GM12878 (cell line): ENCODE measurements at regions not wholly inside any gene's neighbourhood (a gene's known extent, or its start where the extent isn't known, plus 50 kb on each side); places are given as distances from the start of the nearest gene placed in this dataset.

ENCODE experiments used
- BCL11A ChIP-seq: IDR thresholded peaks from 2 replicates; pipeline ENCODE4 v1.6.1; 2011; ENCODE audit warnings: low read depth, low read length
- CBFB ChIP-seq: IDR thresholded peaks from 2 replicates; pipeline ENCODE4 v1.6.1; 2016; ENCODE audit warnings: antibody characterized with exemption, low read depth
- ETV6 ChIP-seq, 2 experiments: fragments of 450-650 bp in 1 of 2; IDR thresholded peaks in 1 of 2; conservative IDR thresholded peaks in 1 of 2; 2 replicates each; pipeline ENCODE4 v1.6.1; 2014; ENCODE audit warnings: antibody characterized with exemption in 1 of 2, borderline replicate concordance in 1 of 2, low read depth in 1 of 2, mild to moderate bottlenecking in 1 of 2, moderate library complexity in 1 of 2
- POLR2A ChIP-seq: IDR thresholded peaks from 2 replicates; pipeline ENCODE4 v1.6.1; 2011; ENCODE audit warnings: low read depth, mild to moderate bottlenecking, low read length
- SUZ12 ChIP-seq: fragments of 200-600 bp; sonication (generic); IDR thresholded peaks from one replicate; pipeline ENCODE4 v1.6.1; 2018; ENCODE audit warnings: antibody characterized with exemption, mild to moderate bottlenecking; ENCODE audit not compliant: unreplicated experiment
- TARDBP ChIP-seq: IDR thresholded peaks from 2 replicates; pipeline ENCODE4 v1.6.1; 2016; ENCODE audit warnings: borderline replicate concordance
- ZNF207 ChIP-seq: fragments of 450-650 bp; IDR thresholded peaks from 2 replicates; pipeline ENCODE4 v1.6.1; 2014; ENCODE audit warnings: antibody characterized with exemption, mild to moderate bottlenecking, borderline replicate concordance
- ZSCAN29 ChIP-seq: fragments of 450-650 bp; IDR thresholded peaks from 2 replicates; pipeline ENCODE4 v1.6.1; 2017; ENCODE audit warnings: mild to moderate bottlenecking, moderate library complexity
- TF ChIP-seq, protein P1 (sequence below): IDR thresholded peaks from 2 replicates; pipeline ENCODE4 v1.6.1; 2012; ENCODE audit warnings: improper control_type of control experiment, low read depth, low read length; ENCODE audit not compliant: insufficient replicate concordance
- TF ChIP-seq, protein P2 (sequence below), 3 experiments: IDR thresholded peaks in 2 of 3; conservative IDR thresholded peaks in 1 of 3; 2 replicates each; pipeline ENCODE4 v1.5.1; 2011; ENCODE audit warnings: low read depth in 3 of 3, low read length in 3 of 3, mild to moderate bottlenecking in 3 of 3, control low read depth in 2 of 3, moderate library complexity in 2 of 3, inconsistent platforms in 1 of 3, mixed read lengths in 1 of 3; ENCODE audit not compliant: control insufficient read depth in 2 of 3, insufficient read depth in 1 of 3; ENCODE audit errors: extremely low read depth in 1 of 3
- TF ChIP-seq, protein P3 (sequence below): fragments of 450-650 bp; IDR thresholded peaks from 2 replicates; pipeline ENCODE4 v1.6.1; 2017; ENCODE audit warnings: mild to moderate bottlenecking
- TF ChIP-seq, protein P4 (sequence below): IDR thresholded peaks from 2 replicates; pipeline ENCODE4 v1.6.1; 2012; ENCODE audit warnings: low read depth, low read length, improper control_type of control experiment

DNA sequence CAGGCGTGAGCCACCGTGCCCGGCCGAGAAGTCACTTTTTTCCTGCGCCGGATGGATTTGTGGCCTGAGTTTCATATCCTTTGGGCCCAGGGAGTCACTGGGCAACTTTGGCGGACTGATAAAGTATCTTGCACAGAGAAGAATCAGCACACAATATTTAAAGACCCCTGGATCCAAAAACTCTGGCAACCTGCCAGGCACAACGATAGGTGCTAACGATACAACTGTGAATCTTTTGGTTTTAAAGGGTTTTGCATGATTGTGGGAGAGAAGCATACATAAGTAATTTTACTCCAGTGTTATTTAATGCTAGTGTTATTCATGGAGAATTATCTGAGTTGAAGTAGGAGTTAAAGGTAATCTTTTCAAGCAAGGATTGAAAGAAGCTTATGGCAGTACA lies 85.3 kb downstream of the TAF11L14 start:
- TF ChIP-seq, protein P1, sequence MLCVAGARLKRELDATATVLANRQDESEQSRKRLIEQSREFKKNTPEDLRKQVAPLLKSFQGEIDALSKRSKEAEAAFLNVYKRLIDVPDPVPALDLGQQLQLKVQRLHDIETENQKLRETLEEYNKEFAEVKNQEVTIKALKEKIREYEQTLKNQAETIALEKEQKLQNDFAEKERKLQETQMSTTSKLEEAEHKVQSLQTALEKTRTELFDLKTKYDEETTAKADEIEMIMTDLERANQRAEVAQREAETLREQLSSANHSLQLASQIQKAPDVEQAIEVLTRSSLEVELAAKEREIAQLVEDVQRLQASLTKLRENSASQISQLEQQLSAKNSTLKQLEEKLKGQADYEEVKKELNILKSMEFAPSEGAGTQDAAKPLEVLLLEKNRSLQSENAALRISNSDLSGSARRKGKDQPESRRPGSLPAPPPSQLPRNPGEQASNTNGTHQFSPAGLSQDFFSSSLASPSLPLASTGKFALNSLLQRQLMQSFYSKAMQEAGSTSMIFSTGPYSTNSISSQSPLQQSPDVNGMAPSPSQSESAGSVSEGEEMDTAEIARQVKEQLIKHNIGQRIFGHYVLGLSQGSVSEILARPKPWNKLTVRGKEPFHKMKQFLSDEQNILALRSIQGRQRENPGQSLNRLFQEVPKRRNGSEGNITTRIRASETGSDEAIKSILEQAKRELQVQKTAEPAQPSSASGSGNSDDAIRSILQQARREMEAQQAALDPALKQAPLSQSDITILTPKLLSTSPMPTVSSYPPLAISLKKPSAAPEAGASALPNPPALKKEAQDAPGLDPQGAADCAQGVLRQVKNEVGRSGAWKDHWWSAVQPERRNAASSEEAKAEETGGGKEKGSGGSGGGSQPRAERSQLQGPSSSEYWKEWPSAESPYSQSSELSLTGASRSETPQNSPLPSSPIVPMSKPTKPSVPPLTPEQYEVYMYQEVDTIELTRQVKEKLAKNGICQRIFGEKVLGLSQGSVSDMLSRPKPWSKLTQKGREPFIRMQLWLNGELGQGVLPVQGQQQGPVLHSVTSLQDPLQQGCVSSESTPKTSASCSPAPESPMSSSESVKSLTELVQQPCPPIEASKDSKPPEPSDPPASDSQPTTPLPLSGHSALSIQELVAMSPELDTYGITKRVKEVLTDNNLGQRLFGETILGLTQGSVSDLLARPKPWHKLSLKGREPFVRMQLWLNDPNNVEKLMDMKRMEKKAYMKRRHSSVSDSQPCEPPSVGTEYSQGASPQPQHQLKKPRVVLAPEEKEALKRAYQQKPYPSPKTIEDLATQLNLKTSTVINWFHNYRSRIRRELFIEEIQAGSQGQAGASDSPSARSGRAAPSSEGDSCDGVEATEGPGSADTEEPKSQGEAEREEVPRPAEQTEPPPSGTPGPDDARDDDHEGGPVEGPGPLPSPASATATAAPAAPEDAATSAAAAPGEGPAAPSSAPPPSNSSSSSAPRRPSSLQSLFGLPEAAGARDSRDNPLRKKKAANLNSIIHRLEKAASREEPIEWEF = no peak
- TF ChIP-seq ETV6 (conservative IDR thresholded peaks at IDR 0.05 in 1 of 2, IDR thresholded peaks at IDR 0.05 in 1 of 2; ENCODE audit: borderline replicate concordance in 1 of 2, low read depth in 1 of 2) (no peak), CBFB (no peak), ZNF207 (no peak), ZSCAN29 (no peak), BCL11A (no peak), SUZ12 (no peak), POLR2A (no peak), TARDBP (no peak)
- TF ChIP-seq, protein P2, sequence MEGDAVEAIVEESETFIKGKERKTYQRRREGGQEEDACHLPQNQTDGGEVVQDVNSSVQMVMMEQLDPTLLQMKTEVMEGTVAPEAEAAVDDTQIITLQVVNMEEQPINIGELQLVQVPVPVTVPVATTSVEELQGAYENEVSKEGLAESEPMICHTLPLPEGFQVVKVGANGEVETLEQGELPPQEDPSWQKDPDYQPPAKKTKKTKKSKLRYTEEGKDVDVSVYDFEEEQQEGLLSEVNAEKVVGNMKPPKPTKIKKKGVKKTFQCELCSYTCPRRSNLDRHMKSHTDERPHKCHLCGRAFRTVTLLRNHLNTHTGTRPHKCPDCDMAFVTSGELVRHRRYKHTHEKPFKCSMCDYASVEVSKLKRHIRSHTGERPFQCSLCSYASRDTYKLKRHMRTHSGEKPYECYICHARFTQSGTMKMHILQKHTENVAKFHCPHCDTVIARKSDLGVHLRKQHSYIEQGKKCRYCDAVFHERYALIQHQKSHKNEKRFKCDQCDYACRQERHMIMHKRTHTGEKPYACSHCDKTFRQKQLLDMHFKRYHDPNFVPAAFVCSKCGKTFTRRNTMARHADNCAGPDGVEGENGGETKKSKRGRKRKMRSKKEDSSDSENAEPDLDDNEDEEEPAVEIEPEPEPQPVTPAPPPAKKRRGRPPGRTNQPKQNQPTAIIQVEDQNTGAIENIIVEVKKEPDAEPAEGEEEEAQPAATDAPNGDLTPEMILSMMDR (IDR thresholded peaks at IDR 0.05 in 2 of 3, conservative IDR thresholded peaks at IDR 0.05 in 1 of 3; ENCODE audit: control insufficient read depth in 2 of 3, extremely low read depth in 1 of 3, insufficient read depth in 1 of 3, low read depth in 3 of 3, low read length in 3 of 3) = no peak
- TF ChIP-seq, protein P3, sequence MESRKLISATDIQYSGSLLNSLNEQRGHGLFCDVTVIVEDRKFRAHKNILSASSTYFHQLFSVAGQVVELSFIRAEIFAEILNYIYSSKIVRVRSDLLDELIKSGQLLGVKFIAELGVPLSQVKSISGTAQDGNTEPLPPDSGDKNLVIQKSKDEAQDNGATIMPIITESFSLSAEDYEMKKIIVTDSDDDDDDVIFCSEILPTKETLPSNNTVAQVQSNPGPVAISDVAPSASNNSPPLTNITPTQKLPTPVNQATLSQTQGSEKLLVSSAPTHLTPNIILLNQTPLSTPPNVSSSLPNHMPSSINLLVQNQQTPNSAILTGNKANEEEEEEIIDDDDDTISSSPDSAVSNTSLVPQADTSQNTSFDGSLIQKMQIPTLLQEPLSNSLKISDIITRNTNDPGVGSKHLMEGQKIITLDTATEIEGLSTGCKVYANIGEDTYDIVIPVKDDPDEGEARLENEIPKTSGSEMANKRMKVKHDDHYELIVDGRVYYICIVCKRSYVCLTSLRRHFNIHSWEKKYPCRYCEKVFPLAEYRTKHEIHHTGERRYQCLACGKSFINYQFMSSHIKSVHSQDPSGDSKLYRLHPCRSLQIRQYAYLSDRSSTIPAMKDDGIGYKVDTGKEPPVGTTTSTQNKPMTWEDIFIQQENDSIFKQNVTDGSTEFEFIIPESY = no peak
- TF ChIP-seq, protein P4, sequence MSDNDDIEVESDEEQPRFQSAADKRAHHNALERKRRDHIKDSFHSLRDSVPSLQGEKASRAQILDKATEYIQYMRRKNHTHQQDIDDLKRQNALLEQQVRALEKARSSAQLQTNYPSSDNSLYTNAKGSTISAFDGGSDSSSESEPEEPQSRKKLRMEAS = no peak
